H1 (cell line): ENCODE measurements at regions not wholly inside any gene's neighbourhood (a gene's known extent, or its start where the extent isn't known, plus 50 kb on each side); places are given as distances from the start of the nearest gene placed in this dataset.

Experiments
- CTCF ChIA-PET: fragments of 300-600 bp; sonication (Branson Sonifier 250); formaldehyde crosslinking; loops from one replicate; lab custom pipeline; 2021; ENCODE audit not compliant: partially characterized antibody; lab: Charles Lee
- POLR2A ChIA-PET: fragments of 300-600 bp; sonication (Branson Sonifier 250); formaldehyde crosslinking; loops from one replicate; lab custom pipeline; 2021; ENCODE audit warnings: inconsistent platforms; ENCODE audit not compliant: partially characterized antibody; lab: Charles Lee
- DNase-seq, 2 experiments: peaks; one replicate each; pipeline versions ENCODE4 v3.0.0 to v3.0.0-alpha.2; 2010 to 2022; ENCODE audit warnings: low spot score in 2 of 2, low read depth in 1 of 2, mixed read lengths in 1 of 2
- FAIRE-seq: peaks from 2 replicates; lab custom pipeline; 2011; peaks lifted over from hg19 to GRCh38; lab: Jason Lieb, UNC
- H2AFZ ChIP-seq: 2 replicates; pipeline ENCODE4 v1.8.1; 2012; ENCODE audit warnings: low read length, inconsistent platforms
- H2AK5ac ChIP-seq: 2 replicates; pipeline ENCODE4 v1.6.1; 2013; ENCODE audit warnings: low read depth, low read length
- H2BK120ac ChIP-seq: replicated peaks from 2 replicates; pipeline ENCODE3; 2013; ENCODE audit warnings: low read depth, low read length, inconsistent platforms
- H2BK12ac ChIP-seq: 2 replicates; pipeline ENCODE4 v1.6.1; 2013; ENCODE audit warnings: low read depth, low read length
- H2BK15ac ChIP-seq: 2 replicates; pipeline ENCODE4 v1.6.1; 2013; ENCODE audit warnings: low read length
- H2BK20ac ChIP-seq: 2 replicates; pipeline ENCODE4 v1.6.1; 2013; ENCODE audit warnings: low read length
- H2BK5ac ChIP-seq: 2 replicates; pipeline ENCODE4 v1.6.1; 2013; ENCODE audit warnings: low read depth, low read length
- H3K14ac ChIP-seq: 2 replicates; pipeline ENCODE4 v1.6.1; 2013; ENCODE audit warnings: inconsistent platforms; ENCODE audit not compliant: insufficient read length
- H3K18ac ChIP-seq: 2 replicates; pipeline ENCODE4 v1.6.1; 2013; ENCODE audit warnings: low read length; ENCODE audit errors: extremely low read depth
- H3K23ac ChIP-seq: 2 replicates; pipeline ENCODE4 v1.6.1; 2013; ENCODE audit warnings: inconsistent platforms; ENCODE audit not compliant: insufficient read length
- H3K23me2 ChIP-seq: 2 replicates; pipeline ENCODE4 v1.6.1; 2013; ENCODE audit warnings: low read depth, low read length
- H3K27ac ChIP-seq: 2 replicates; pipeline ENCODE4 v1.6.1; 2011; ENCODE audit warnings: low read depth, low read length, inconsistent platforms
- H3K27me3 ChIP-seq, 4 experiments: replicated peaks in 1 of 4; 1 replicate in 1 of 4; 2 replicates in 3 of 4; pipeline versions ENCODE4 v1.6.1 to v1.8.1; 2011 to 2013; ENCODE audit warnings: low read length in 3 of 4, mild to moderate bottlenecking in 3 of 4, inconsistent platforms in 2 of 4, mixed read lengths in 2 of 4, moderate library complexity in 1 of 4; ENCODE audit not compliant: control insufficient read depth in 3 of 4, insufficient read depth in 3 of 4; ENCODE audit errors: extremely low read depth in 1 of 4
- H3K36me3 ChIP-seq, 4 experiments: 2 replicates each; pipeline versions ENCODE4 v1.6.1 to v1.8.1; 2011 to 2013; ENCODE audit warnings: mild to moderate bottlenecking in 4 of 4, low read length in 3 of 4, moderate library complexity in 2 of 4, control low read depth in 1 of 4, inconsistent platforms in 1 of 4; ENCODE audit not compliant: insufficient read depth in 4 of 4, control insufficient read depth in 2 of 4
- H3K4ac ChIP-seq: replicated peaks from 2 replicates; pipeline ENCODE3; 2013; ENCODE audit warnings: low read length, low read depth, mixed read lengths, inconsistent platforms; ENCODE audit not compliant: insufficient read length
- H3K4me1 ChIP-seq, 4 experiments: replicated peaks in 1 of 4; 1 replicate in 1 of 4; 2 replicates in 3 of 4; pipeline versions ENCODE4 v1.6.1 to v1.8.1; 2011 to 2013; ENCODE audit warnings: low read length in 3 of 4, inconsistent platforms in 2 of 4, mixed read lengths in 1 of 4; ENCODE audit not compliant: insufficient read depth in 4 of 4, control insufficient read depth in 3 of 4
- H3K4me2 ChIP-seq, 2 experiments: 2 replicates each; pipeline versions ENCODE4 v1.6.1 to v1.8.1; 2011 to 2013; ENCODE audit warnings: low read depth in 2 of 2, low read length in 2 of 2, control low read depth in 1 of 2, inconsistent platforms in 1 of 2, mild to moderate bottlenecking in 1 of 2; ENCODE audit not compliant: insufficient read depth in 1 of 2
- H3K4me3 ChIP-seq, 4 experiments: fragments of 200-600, 300-600 bp in 1 of 4; sonication (generic), shearing (Covaris generic), sonication (Bioruptor Twin) in 1 of 4; 2 replicates each; pipeline versions ENCODE4 v1.5.1 to v1.8.1; 2011 to 2016; ENCODE audit warnings: low read length in 4 of 4, low read depth in 3 of 4, control low read depth in 2 of 4, inconsistent platforms in 2 of 4, mild to moderate bottlenecking in 2 of 4, mixed read lengths in 1 of 4, moderate library complexity in 1 of 4; ENCODE audit not compliant: insufficient read depth in 2 of 4; ENCODE audit errors: extremely low read depth in 1 of 4
- H3K56ac ChIP-seq: replicated peaks from 2 replicates; pipeline ENCODE3; 2013; ENCODE audit warnings: low read depth, mild to moderate bottlenecking, mixed read lengths, low read length, inconsistent platforms; ENCODE audit not compliant: insufficient read length
- H3K79me1 ChIP-seq: 2 replicates; pipeline ENCODE4 v1.6.1; 2013; ENCODE audit warnings: low read depth, low read length, control low read depth
- H3K79me2 ChIP-seq, 2 experiments: 2 replicates each; pipeline versions ENCODE4 v1.6.1 to v1.8.1; 2012 to 2013; ENCODE audit warnings: low read length in 2 of 2, mild to moderate bottlenecking in 2 of 2, inconsistent platforms in 1 of 2; ENCODE audit not compliant: insufficient read depth in 2 of 2, control insufficient read depth in 1 of 2
- H3K9ac ChIP-seq, 4 experiments: replicated peaks in 1 of 4; 1 replicate in 1 of 4; 2 replicates in 3 of 4; pipeline versions ENCODE4 v1.6.1 to v1.8.1; 2011 to 2013; ENCODE audit warnings: low read depth in 3 of 4, low read length in 3 of 4, control low read depth in 2 of 4, mild to moderate bottlenecking in 2 of 4, moderate library complexity in 2 of 4, inconsistent platforms in 1 of 4; ENCODE audit errors: extremely low read depth in 1 of 4
- H3K9me3 ChIP-seq, 2 experiments: 2 replicates each; pipeline versions ENCODE4 v1.6.1 to v1.8.1; 2012 to 2013; ENCODE audit warnings: mild to moderate bottlenecking in 2 of 2, moderate library complexity in 2 of 2, control low read depth in 1 of 2, inconsistent platforms in 1 of 2, low read depth in 1 of 2, low read length in 1 of 2, mixed read lengths in 1 of 2; ENCODE audit not compliant: insufficient read depth in 2 of 2
- H4K20me1 ChIP-seq, 2 experiments: replicated peaks in 1 of 2; 2 replicates each; pipeline versions ENCODE3 to v1.8.1; 2011 to 2013; ENCODE audit warnings: inconsistent platforms in 2 of 2, low read length in 2 of 2, mild to moderate bottlenecking in 1 of 2; ENCODE audit not compliant: insufficient read depth in 2 of 2, control insufficient read depth in 1 of 2
- H4K5ac ChIP-seq: 2 replicates; pipeline ENCODE4 v1.6.1; 2013; ENCODE audit warnings: low read length, low read depth, mixed read lengths, inconsistent platforms; ENCODE audit not compliant: insufficient read length
- H4K8ac ChIP-seq: 2 replicates; pipeline ENCODE4 v1.8.0; 2013; ENCODE audit warnings: mild to moderate bottlenecking, moderate library complexity, low read length, inconsistent platforms; ENCODE audit not compliant: insufficient read depth; ENCODE audit errors: extremely low read depth
- H4K91ac ChIP-seq: replicated peaks from 2 replicates; pipeline ENCODE3; 2013; ENCODE audit warnings: low read length, mixed read lengths, inconsistent platforms; ENCODE audit not compliant: insufficient read length
- JUN ChIP-seq: IDR thresholded peaks from 2 replicates; pipeline ENCODE4 v1.6.1; 2011; ENCODE audit warnings: low read depth, mild to moderate bottlenecking, improper control_type of control experiment, low read length
- RAD21 ChIP-seq, 2 experiments: IDR thresholded peaks in 1 of 2; conservative IDR thresholded peaks in 1 of 2; 2 replicates each; pipeline ENCODE4 v1.6.1; 2011; ENCODE audit warnings: low read depth in 2 of 2, low read length in 2 of 2, improper control_type of control experiment in 1 of 2, inconsistent platforms in 1 of 2, mild to moderate bottlenecking in 1 of 2, moderate library complexity in 1 of 2
- RXRA ChIP-seq: IDR thresholded peaks from 2 replicates; pipeline ENCODE4 v1.6.1; 2011; ENCODE audit warnings: low read depth, mild to moderate bottlenecking, low read length, moderate library complexity; ENCODE audit not compliant: insufficient read depth
- SIN3A ChIP-seq, 2 experiments: IDR thresholded peaks in 1 of 2; conservative IDR thresholded peaks in 1 of 2; 2 replicates each; pipeline ENCODE4 v1.6.1; 2011 to 2012; ENCODE audit warnings: low read length in 2 of 2, improper control_type of control experiment in 1 of 2, low read depth in 1 of 2, mild to moderate bottlenecking in 1 of 2
- TAF7 ChIP-seq: optimal IDR thresholded peaks from 2 replicates; pipeline ENCODE3; 2011; ENCODE audit warnings: low read depth, mild to moderate bottlenecking, inconsistent platforms, low read length, moderate library complexity, borderline replicate concordance
- WGBS, 2 experiments: shearing (Covaris generic) in 1 of 2; methylation state at CpG; one replicate each; pipeline versions ENCODE4 v1.1.6 to v1.1.7; 2013 to 2015; ENCODE audit warnings: low lambda C conversion rate in 2 of 2, mixed read lengths in 2 of 2, inconsistent platforms in 1 of 2, low coverage in 1 of 2, missing lambda C conversion rate in 1 of 2; ENCODE audit not compliant: insufficient replicate concordance in 2 of 2, insufficient coverage in 1 of 2, insufficient read length in 1 of 2; ENCODE audit errors: extremely low coverage in 1 of 2, missing lambda C conversion rate in 1 of 2; 5-methylcytosine and 5-hydroxymethylcytosine counted together

DNA sequence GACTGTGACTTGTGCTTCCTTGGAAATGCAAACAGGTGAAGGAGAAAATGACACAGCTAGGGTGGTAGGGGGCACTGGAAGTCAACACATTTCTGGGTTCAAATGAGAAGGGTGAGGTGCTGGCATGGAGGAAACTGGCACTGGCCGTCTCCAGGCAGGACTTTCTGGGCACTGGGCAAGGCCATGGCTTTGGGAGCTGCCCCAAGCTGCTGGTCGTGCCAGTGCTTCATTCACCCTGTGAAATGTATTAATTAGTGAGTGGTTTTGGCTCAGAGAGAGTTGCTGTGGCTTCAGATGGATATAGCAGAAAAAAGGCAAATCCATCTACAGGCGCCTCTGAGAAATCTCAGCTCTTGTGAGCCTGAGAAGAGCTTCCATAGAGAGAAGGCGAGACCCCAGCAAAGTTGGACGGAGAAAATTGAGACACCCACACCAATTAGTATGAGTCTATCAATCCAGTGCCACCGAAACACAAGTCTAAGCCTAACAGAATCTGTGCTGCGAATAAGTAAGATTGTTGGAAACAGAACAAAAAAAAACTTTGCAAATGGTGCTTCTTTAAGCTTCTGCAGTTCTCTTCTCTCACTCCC is 202.1 kb upstream of the TNP1 start:
- H2AK5ac ChIP-seq, result no peak overlapping the region
- FAIRE-seq, result no peak
- no peak overlapping the region for H3K14ac ChIP-seq
- no peak overlapping the region for H2BK120ac ChIP-seq
- no peak overlapping the region for H3K4me3 ChIP-seq
- H2BK12ac ChIP-seq, result no peak overlapping the region
- no peaks in the 10 kb centered on the region for H3K79me2 ChIP-seq
- ChIA-PET CTCF (interaction anchor here (0.8 to 6.3 kb wide), 5 partner anchors 13 to 261 kb away, joined by 3 to 32 read pairs (median 4); no protein-coding TSS in a partner anchor), POLR2A (interaction anchor here (0.9 to 1.4 kb wide), 2 partner anchors 18 to 271 kb away, joined by 3 read pairs; no protein-coding TSS in a partner anchor)
- H4K5ac ChIP-seq, result no peak overlapping the region
- no peak overlapping the region for H3K9ac ChIP-seq
- no peak for DNase-seq
- H2BK15ac ChIP-seq, result no peak overlapping the region
- H2BK5ac ChIP-seq, result no peak overlapping the region
- no peak overlapping the region for H3K18ac ChIP-seq
- 0 out of 4 replicates have a peak, but pooled peaks of 1 of the 2 experiments have one; percentile 19 for TF ChIP-seq RAD21 (IDR thresholded peaks at IDR 0.05 in 1 of 2, conservative IDR thresholded peaks at IDR 0.05 in 1 of 2; ENCODE audit: low read depth in 2 of 2, low read length in 2 of 2)
- TF ChIP-seq RXRA, result no peak
- TF ChIP-seq TAF7, result no peak
- no peak for TF ChIP-seq JUN
- no peak for TF ChIP-seq SIN3A (conservative IDR thresholded peaks at IDR 0.05 in 1 of 2, IDR thresholded peaks at IDR 0.05 in 1 of 2; ENCODE audit: low read depth in 1 of 2, low read length in 2 of 2)
- no peaks in the 10 kb centered on the region for H3K79me1 ChIP-seq
- H3K36me3 ChIP-seq, result no peaks in the 10 kb centered on the region
- 87% methylated on average over 7 of the region's 7 CpGs; no CpG with 5 or more reads in 1 of the 2 experiments for WGBS, 2 experiments
- H3K27ac ChIP-seq, result no peak overlapping the region
- H3K4me1 ChIP-seq, result peaks cover 2 to 10% (median 3%) of the 10 kb centered on the region in 4 experiments; a peak in 3 of 7 replicates
- no peak overlapping the region for H2BK20ac ChIP-seq
- H2AFZ ChIP-seq, result no peak overlapping the region
- no peak overlapping the region for H3K23ac ChIP-seq
- no peaks in the 10 kb centered on the region for H4K20me1 ChIP-seq
- no peak overlapping the region for H3K4me2 ChIP-seq
- no peak overlapping the region for H4K91ac ChIP-seq
- no peak overlapping the region for H3K4ac ChIP-seq
- H3K27me3 ChIP-seq, result no peaks in the 10 kb centered on the region
- H3K56ac ChIP-seq, result no peak overlapping the region
- H3K23me2 ChIP-seq, result no peaks in the 10 kb centered on the region
- H4K8ac ChIP-seq, result no peak overlapping the region; the same call in 1 of the 2 replicates
- no peaks in the 10 kb centered on the region for H3K9me3 ChIP-seq
